Glutamatergic neuron (in vitro differentiated cells): ENCODE measurements at regions not wholly inside any gene's neighbourhood (a gene's known extent, or its start where the extent isn't known, plus 50 kb on each side); places are given as distances from the start of the nearest gene placed in this dataset.

Experiments
- DNase-seq: peaks from one replicate; pipeline ENCODE4 v3.0.0; 2022
- H3K27ac Mint-ChIP-seq: one replicate; pipeline ENCODE4 v1.8.0; 2020; ENCODE audit warnings: mild to moderate bottlenecking, mixed read lengths, inconsistent platforms; ENCODE audit not compliant: unreplicated experiment
- H3K27me3 Mint-ChIP-seq: one replicate; pipeline ENCODE4 v1.8.0; 2020; ENCODE audit warnings: mild to moderate bottlenecking, moderate library complexity, mixed read lengths, inconsistent platforms; ENCODE audit not compliant: unreplicated experiment
- H3K36me3 Mint-ChIP-seq: one replicate; pipeline ENCODE4 v1.8.0; 2020; ENCODE audit warnings: mild to moderate bottlenecking, mixed read lengths, inconsistent platforms; ENCODE audit not compliant: unreplicated experiment
- H3K4me1 Mint-ChIP-seq: one replicate; pipeline ENCODE4 v1.8.0; 2020; ENCODE audit warnings: mild to moderate bottlenecking, low read depth, mixed read lengths, inconsistent platforms; ENCODE audit not compliant: unreplicated experiment
- H3K4me3 Mint-ChIP-seq: one replicate; pipeline ENCODE4 v1.8.0; 2020; ENCODE audit warnings: mild to moderate bottlenecking, mixed read lengths, inconsistent platforms; ENCODE audit not compliant: unreplicated experiment
- H3K9me3 Mint-ChIP-seq: one replicate; pipeline ENCODE4 v1.8.0; 2020; ENCODE audit warnings: mild to moderate bottlenecking, moderate library complexity, mixed read lengths, inconsistent platforms; ENCODE audit not compliant: unreplicated experiment
- TF ChIP-seq, protein P1 (sequence below): fragments of 200-600 bp; sonication (generic); IDR thresholded peaks from one replicate; pipeline ENCODE4 v1.5.0; 2021; ENCODE audit not compliant: partially characterized antibody, unreplicated experiment

DNA sequence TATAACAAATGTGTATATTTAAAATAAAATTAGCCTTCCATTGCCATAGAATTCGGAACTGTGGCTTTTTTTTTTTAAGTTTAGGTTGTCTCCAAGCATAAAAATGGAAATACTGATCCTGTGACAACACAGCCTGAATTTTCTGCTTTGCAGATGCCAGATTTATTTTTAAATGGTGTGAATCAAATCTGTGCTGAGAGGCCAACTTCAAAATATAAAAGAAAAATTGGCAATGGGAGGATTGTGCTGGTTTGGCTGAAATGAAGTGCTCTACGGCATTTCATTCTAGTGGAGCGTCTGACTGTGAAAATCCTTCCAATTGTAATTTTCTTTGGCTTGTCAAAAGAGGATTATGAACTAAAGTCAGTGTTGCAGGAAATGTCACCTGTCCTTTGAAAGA is 580.3 kb upstream of the ZFP42 start:
- TF ChIP-seq, protein P1, sequence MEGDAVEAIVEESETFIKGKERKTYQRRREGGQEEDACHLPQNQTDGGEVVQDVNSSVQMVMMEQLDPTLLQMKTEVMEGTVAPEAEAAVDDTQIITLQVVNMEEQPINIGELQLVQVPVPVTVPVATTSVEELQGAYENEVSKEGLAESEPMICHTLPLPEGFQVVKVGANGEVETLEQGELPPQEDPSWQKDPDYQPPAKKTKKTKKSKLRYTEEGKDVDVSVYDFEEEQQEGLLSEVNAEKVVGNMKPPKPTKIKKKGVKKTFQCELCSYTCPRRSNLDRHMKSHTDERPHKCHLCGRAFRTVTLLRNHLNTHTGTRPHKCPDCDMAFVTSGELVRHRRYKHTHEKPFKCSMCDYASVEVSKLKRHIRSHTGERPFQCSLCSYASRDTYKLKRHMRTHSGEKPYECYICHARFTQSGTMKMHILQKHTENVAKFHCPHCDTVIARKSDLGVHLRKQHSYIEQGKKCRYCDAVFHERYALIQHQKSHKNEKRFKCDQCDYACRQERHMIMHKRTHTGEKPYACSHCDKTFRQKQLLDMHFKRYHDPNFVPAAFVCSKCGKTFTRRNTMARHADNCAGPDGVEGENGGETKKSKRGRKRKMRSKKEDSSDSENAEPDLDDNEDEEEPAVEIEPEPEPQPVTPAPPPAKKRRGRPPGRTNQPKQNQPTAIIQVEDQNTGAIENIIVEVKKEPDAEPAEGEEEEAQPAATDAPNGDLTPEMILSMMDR, result no peak
- H3K4me1 Mint-ChIP-seq, result no peaks in the 10 kb centered on the region
- H3K4me3 Mint-ChIP-seq, result no peak overlapping the region
- no peak overlapping the region for H3K27ac Mint-ChIP-seq
- H3K27me3 Mint-ChIP-seq, result no peaks in the 10 kb centered on the region
- DNase-seq, result no peak
- H3K36me3 Mint-ChIP-seq, result no peaks in the 10 kb centered on the region
- H3K9me3 Mint-ChIP-seq, result no peaks in the 10 kb centered on the region

DNA sequence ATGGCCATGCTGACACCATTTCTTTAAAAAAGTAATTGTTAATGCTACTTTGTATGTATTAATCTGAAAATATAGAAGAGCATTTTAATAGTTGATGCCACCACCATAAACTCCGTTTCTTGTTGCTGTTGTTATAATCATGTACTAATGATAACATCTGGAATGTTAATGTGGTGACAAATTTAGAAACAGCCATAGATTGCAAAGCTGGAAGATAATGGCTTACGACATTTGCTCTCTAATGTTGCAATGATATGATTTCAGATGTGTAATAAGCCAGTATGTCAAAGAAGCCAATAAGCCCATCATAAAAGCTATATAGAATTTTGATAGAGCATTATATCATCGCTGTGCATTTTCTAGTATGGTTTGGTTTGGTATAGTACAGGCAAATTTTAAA is 579.4 kb upstream of the ZFP42 start:
- TF ChIP-seq, protein P1, result no peak
- Mint-ChIP-seq H3K4me3 (no peak overlapping the region), H3K27me3 (no peaks in the 10 kb centered on the region), H3K27ac (no peak overlapping the region), H3K9me3 (no peaks in the 10 kb centered on the region), H3K4me1 (no peaks in the 10 kb centered on the region), H3K36me3 (no peaks in the 10 kb centered on the region)
- DNase-seq, result no peak

- Mint-ChIP-seq H3K9me3 (no peaks in the 10 kb centered on the region), H3K4me1 (no peaks in the 10 kb centered on the region), H3K36me3 (no peaks in the 10 kb centered on the region), H3K4me3 (no peak overlapping the region), H3K27me3 (no peaks in the 10 kb centered on the region), H3K27ac (no peak overlapping the region)
- TF ChIP-seq, protein P1, result no peak
- DNase-seq, result no peak
These were observed 577.9 kb upstream of the ZFP42 start for GRCh38 chr4:187417721-187418120.

DNA sequence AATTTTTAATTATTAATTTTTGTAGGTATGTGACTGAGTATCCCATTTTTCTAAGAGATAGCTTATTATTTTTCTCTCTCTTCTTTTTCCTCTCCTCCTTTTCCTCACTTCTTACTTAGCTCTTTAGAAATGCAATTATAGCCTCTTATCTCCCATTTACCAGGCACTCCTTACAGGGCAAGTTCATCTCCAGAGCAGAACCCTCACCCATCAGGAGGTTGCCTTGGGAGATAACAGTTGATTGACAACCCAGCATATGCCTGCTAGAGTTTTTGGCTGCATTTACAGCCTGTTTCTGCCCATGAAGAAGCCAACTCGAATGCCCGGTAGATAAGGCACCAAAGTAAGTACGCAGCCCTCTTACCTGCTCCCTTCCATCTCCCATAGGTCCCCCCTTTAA is 572.9 kb upstream of the ZFP42 start:
- no peaks in the 10 kb centered on the region for H3K27me3 Mint-ChIP-seq
- DNase-seq, result no peak
- H3K9me3 Mint-ChIP-seq, result no peaks in the 10 kb centered on the region
- H3K4me1 Mint-ChIP-seq, result no peaks in the 10 kb centered on the region
- no peak overlapping the region for H3K27ac Mint-ChIP-seq
- H3K36me3 Mint-ChIP-seq, result no peaks in the 10 kb centered on the region
- TF ChIP-seq, protein P1, result no peak
- H3K4me3 Mint-ChIP-seq, result no peak overlapping the region

- H3K9me3 Mint-ChIP-seq, result no peaks in the 10 kb centered on the region
- no peak for DNase-seq
- TF ChIP-seq, protein P1, result no peak
- H3K27me3 Mint-ChIP-seq, result no peaks in the 10 kb centered on the region
- H3K36me3 Mint-ChIP-seq, result no peaks in the 10 kb centered on the region
- H3K4me3 Mint-ChIP-seq, result no peak overlapping the region
- no peaks in the 10 kb centered on the region for H3K4me1 Mint-ChIP-seq
- H3K27ac Mint-ChIP-seq, result no peak overlapping the region
These were observed 570.9 kb upstream of the ZFP42 start for GRCh38 chr4:187424636-187425035.
